CD14-positive monocyte (primary cell): ENCODE measurements at regions not wholly inside any gene's neighbourhood (a gene's known extent, or its start where the extent isn't known, plus 50 kb on each side); places are given as distances from the start of the nearest gene placed in this dataset.
"Not testable (repeated sequence)": the region's sequence is repeated elsewhere in the genome, so short reads cannot be mapped to it uniquely, and the experiment has no call there.

Source experiments
- DNase-seq, 3 donors: peaks; one replicate each; pipeline ENCODE4 v3.0.0-alpha.2; 2011 to 2022
- H2AFZ ChIP-seq: 2 replicates; pipeline ENCODE4 v1.6.0; 2012; ENCODE audit warnings: mild to moderate bottlenecking, low read depth, low read length, inconsistent platforms; ENCODE audit not compliant: insufficient read depth, poor library complexity, severe bottlenecking
- H3K27ac ChIP-seq, 2 donors: 1 replicate in 1 of 2; 2 replicates in 1 of 2; pipeline ENCODE4 v1.5.1; 2012 to 2013; ENCODE audit warnings: low read length in 2 of 2, control low read depth in 1 of 2, inconsistent platforms in 1 of 2, low read depth in 1 of 2, mild to moderate bottlenecking in 1 of 2
- H3K27me3 ChIP-seq, 2 donors: one replicate each; pipeline versions ENCODE4 v1.6.0 to v1.6.1; 2011 to 2013; ENCODE audit warnings: low read length in 2 of 2; ENCODE audit not compliant: control insufficient read depth in 2 of 2, insufficient read depth in 2 of 2
- H3K36me3 ChIP-seq, 2 donors: replicated peaks in 1 of 2; 1 replicate in 1 of 2; 2 replicates in 1 of 2; pipeline versions ENCODE4 v1.5.1 to v1.6.1; 2012 to 2013; ENCODE audit warnings: low read length in 2 of 2, control low read depth in 1 of 2, inconsistent platforms in 1 of 2, mild to moderate bottlenecking in 1 of 2; ENCODE audit not compliant: insufficient read depth in 2 of 2, control insufficient read depth in 1 of 2
- H3K4me1 ChIP-seq, 2 donors: 1 replicate in 1 of 2; 2 replicates in 1 of 2; pipeline versions ENCODE4 v1.5.1 to v1.6.1; 2012 to 2013; ENCODE audit warnings: low read length in 2 of 2, control low read depth in 1 of 2, inconsistent platforms in 1 of 2, mild to moderate bottlenecking in 1 of 2, moderate library complexity in 1 of 2; ENCODE audit not compliant: insufficient read depth in 2 of 2, control insufficient read depth in 1 of 2
- H3K4me2 ChIP-seq: replicated peaks from 2 replicates; pipeline ENCODE3; 2012; ENCODE audit warnings: low read length, moderate library complexity, mild to moderate bottlenecking; ENCODE audit not compliant: poor library complexity, severe bottlenecking; ENCODE audit errors: extremely low read depth
- H3K4me3 ChIP-seq, 3 experiments: fragments of 200-600 bp in 1 of 3; sonication (generic) in 1 of 3; replicated peaks in 1 of 3; 1 replicate in 2 of 3; 2 replicates in 1 of 3; pipeline ENCODE4 v1.5.1; 2011 to 2013; ENCODE audit warnings: low read length in 3 of 3, mild to moderate bottlenecking in 3 of 3, control low read depth in 2 of 3, low read depth in 2 of 3, inconsistent platforms in 1 of 3, moderate library complexity in 1 of 3
- H3K79me2 ChIP-seq: 2 replicates; pipeline ENCODE4 v1.6.0; 2012; ENCODE audit warnings: mild to moderate bottlenecking, control low read depth, inconsistent platforms, low read length, moderate library complexity; ENCODE audit not compliant: insufficient read depth
- H3K9ac ChIP-seq: 2 replicates; pipeline ENCODE4 v1.6.0; 2017; ENCODE audit warnings: low read length, mild to moderate bottlenecking; ENCODE audit not compliant: insufficient read depth, poor library complexity, severe bottlenecking
- H3K9me3 ChIP-seq, 2 donors: replicated peaks in 1 of 2; 1 replicate in 1 of 2; 2 replicates in 1 of 2; pipeline versions ENCODE4 v1.5.1 to v1.6.1; 2012 to 2013; ENCODE audit warnings: low read length in 2 of 2, control low read depth in 1 of 2; ENCODE audit not compliant: control insufficient read depth in 1 of 2, insufficient read depth in 1 of 2
- H4K20me1 ChIP-seq: 2 replicates; pipeline ENCODE4 v1.6.0; 2012; ENCODE audit warnings: mild to moderate bottlenecking, low read length, control low read depth, moderate library complexity; ENCODE audit not compliant: insufficient read depth
- H3K27ac Mint-ChIP-seq, 7 donors: one replicate each; pipeline ENCODE4 v1.8.0; 2020; ENCODE audit warnings: mild to moderate bottlenecking in 7 of 7, mixed read lengths in 7 of 7, moderate library complexity in 6 of 7, inconsistent platforms in 2 of 7
- H3K27me3 Mint-ChIP-seq, 3 donors: one replicate each; pipeline ENCODE4 v1.8.0; 2021 to 2022; ENCODE audit warnings: low read depth in 3 of 3, mild to moderate bottlenecking in 3 of 3, mixed read lengths in 3 of 3, moderate library complexity in 3 of 3, inconsistent platforms in 1 of 3
- H3K36me3 Mint-ChIP-seq, 2 donors: one replicate each; pipeline ENCODE4 v1.8.0; 2020; ENCODE audit warnings: mixed read lengths in 2 of 2, inconsistent platforms in 1 of 2, mild to moderate bottlenecking in 1 of 2
- H3K4me1 Mint-ChIP-seq: one replicate; pipeline ENCODE4 v1.8.0; 2020; ENCODE audit warnings: mild to moderate bottlenecking, mixed read lengths
- H3K4me3 Mint-ChIP-seq, 2 donors: one replicate each; pipeline ENCODE4 v1.8.0; 2020; ENCODE audit warnings: mild to moderate bottlenecking in 2 of 2, mixed read lengths in 2 of 2, moderate library complexity in 1 of 2
- H3K9me3 Mint-ChIP-seq, 7 donors: one replicate each; pipeline ENCODE4 v1.8.0; 2020 to 2022; ENCODE audit warnings: mixed read lengths in 7 of 7, mild to moderate bottlenecking in 6 of 7, moderate library complexity in 6 of 7, inconsistent platforms in 2 of 7
- WGBS: methylation state at CpG from one replicate; pipeline ENCODE4 v1.1.5; 2013; ENCODE audit warnings: missing lambda C conversion rate; ENCODE audit not compliant: insufficient coverage; 5-methylcytosine and 5-hydroxymethylcytosine counted together
- intact Hi-C, 2 donors: fragments of 100-400 bp; cut with micrococcal nuclease; formaldehyde crosslinking; loops; one replicate each; pipeline versions ENCODE4 v1.15.0 to v1.15.1; 2023
- TF ChIP-seq, protein P1 (sequence below): fragments of 200-600 bp; IDR thresholded peaks from one replicate; pipeline ENCODE4 v1.8.0; 2022; ENCODE audit warnings: antibody characterized with exemption, mild to moderate bottlenecking

DNA sequence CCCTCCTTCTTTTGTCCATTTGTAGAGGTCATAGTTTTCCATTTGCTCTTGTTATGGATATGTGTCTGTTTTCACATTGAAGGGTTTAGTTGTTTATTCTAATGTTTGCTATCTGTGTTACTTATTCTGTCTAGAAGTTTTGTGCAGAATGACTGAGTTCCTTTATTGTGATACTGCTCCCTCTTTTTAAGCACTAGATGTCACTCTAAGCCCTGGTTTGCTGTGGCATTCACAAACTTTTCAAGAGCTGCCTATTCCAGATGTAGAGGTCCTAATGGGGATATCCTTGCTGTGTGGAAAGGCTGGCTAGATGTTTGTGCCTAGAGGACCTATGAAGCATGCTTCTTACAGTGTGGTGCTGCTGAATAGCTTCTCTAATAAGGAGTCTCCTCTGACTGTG lies 338.6 kb downstream of the SPIN4 start:
- H3K27me3 Mint-ChIP-seq, result peaks cover 0 to 2% (median 0%) of the 10 kb centered on the region in 3 donors
- Histone ChIP-seq H4K20me1 (no peaks in the 10 kb centered on the region), H3K27me3 (no peaks in the 10 kb centered on the region), H3K36me3 (no peaks in the 10 kb centered on the region), H3K4me1 (no peaks in the 10 kb centered on the region), H3K4me3 (no peak overlapping the region), H3K9me3 (peaks cover 20% of the 10 kb centered on the region in 2 donors), H3K4me2 (no peak overlapping the region), H2AFZ (no peak overlapping the region), H3K9ac (no peak overlapping the region), H3K79me2 (no peaks in the 10 kb centered on the region), H3K27ac (no peak overlapping the region)
- no peaks in the 10 kb centered on the region for H3K36me3 Mint-ChIP-seq
- intact Hi-C loops, result no loop called here
- no peak for DNase-seq
- no peaks in the 10 kb centered on the region for H3K4me1 Mint-ChIP-seq
- H3K4me3 Mint-ChIP-seq, result no peak overlapping the region
- no peak overlapping the region for H3K27ac Mint-ChIP-seq
- TF ChIP-seq, protein P1, sequence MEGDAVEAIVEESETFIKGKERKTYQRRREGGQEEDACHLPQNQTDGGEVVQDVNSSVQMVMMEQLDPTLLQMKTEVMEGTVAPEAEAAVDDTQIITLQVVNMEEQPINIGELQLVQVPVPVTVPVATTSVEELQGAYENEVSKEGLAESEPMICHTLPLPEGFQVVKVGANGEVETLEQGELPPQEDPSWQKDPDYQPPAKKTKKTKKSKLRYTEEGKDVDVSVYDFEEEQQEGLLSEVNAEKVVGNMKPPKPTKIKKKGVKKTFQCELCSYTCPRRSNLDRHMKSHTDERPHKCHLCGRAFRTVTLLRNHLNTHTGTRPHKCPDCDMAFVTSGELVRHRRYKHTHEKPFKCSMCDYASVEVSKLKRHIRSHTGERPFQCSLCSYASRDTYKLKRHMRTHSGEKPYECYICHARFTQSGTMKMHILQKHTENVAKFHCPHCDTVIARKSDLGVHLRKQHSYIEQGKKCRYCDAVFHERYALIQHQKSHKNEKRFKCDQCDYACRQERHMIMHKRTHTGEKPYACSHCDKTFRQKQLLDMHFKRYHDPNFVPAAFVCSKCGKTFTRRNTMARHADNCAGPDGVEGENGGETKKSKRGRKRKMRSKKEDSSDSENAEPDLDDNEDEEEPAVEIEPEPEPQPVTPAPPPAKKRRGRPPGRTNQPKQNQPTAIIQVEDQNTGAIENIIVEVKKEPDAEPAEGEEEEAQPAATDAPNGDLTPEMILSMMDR, result no peak
- H3K9me3 Mint-ChIP-seq, result peaks cover 0 to 14% (median 6%) of the 10 kb centered on the region in 7 donors

- H3K27me3 ChIP-seq, result not testable (repeated sequence)
These were observed 350.9 kb downstream of the SPIN4 start for GRCh38 chrX:63000196-63000595.

More at GRCh38 chrX:63000196-63000595, 350.9 kb downstream of the SPIN4 start:
- H3K4me3 Mint-ChIP-seq, H3K36me3 ChIP-seq, DNase-seq, H2AFZ ChIP-seq, H3K4me2 ChIP-seq, H3K4me1 ChIP-seq, H3K27ac ChIP-seq, H3K79me2 ChIP-seq, H3K4me1 Mint-ChIP-seq, H3K4me3 ChIP-seq, H4K20me1 ChIP-seq, H3K27me3 Mint-ChIP-seq, intact Hi-C loops, H3K36me3 Mint-ChIP-seq, H3K9ac ChIP-seq, H3K27ac Mint-ChIP-seq: not testable (repeated sequence)
- H3K9me3 ChIP-seq, result peaks cover 11 to 14% of the 10 kb centered on the region in 2 donors
- no CpG with 5 or more reads among the region's 1 CpG for WGBS
- H3K9me3 Mint-ChIP-seq, result peaks cover 0 to 10% (median 3%) of the 10 kb centered on the region in 7 donors
